Fibroblast of skin of abdomen (primary cell): ENCODE measurements at regions not wholly inside any gene's neighbourhood (a gene's known extent, or its start where the extent isn't known, plus 50 kb on each side); places are given as distances from the start of the nearest gene placed in this dataset.
"Not testable (repeated sequence)": the region's sequence is repeated elsewhere in the genome, so short reads cannot be mapped to it uniquely, and the experiment has no call there.

ENCODE experiments used
- DNase-seq: peaks from one replicate; pipeline ENCODE4 v3.0.0-alpha.2; 2013

- DNase-seq, result no peak
Observed at GRCh38 chr14:104305511-104306449, 167.4 kb downstream of the KIF26A start.

- no peak for DNase-seq
Observed at GRCh38 chr14:104306450-104307040, 168.2 kb downstream of the KIF26A start.

- DNase-seq, result no peak
Observed at GRCh38 chr14:104307246-104307626, 168.8 kb downstream of the KIF26A start.

- DNase-seq, result no peak
Observed at GRCh38 chr14:104307627-104308401, 169.4 kb downstream of the KIF26A start.

GRCh38 chr14:104308534-104308933 is 170.1 kb downstream of the KIF26A start:
- not testable (repeated sequence) for DNase-seq

DNA sequence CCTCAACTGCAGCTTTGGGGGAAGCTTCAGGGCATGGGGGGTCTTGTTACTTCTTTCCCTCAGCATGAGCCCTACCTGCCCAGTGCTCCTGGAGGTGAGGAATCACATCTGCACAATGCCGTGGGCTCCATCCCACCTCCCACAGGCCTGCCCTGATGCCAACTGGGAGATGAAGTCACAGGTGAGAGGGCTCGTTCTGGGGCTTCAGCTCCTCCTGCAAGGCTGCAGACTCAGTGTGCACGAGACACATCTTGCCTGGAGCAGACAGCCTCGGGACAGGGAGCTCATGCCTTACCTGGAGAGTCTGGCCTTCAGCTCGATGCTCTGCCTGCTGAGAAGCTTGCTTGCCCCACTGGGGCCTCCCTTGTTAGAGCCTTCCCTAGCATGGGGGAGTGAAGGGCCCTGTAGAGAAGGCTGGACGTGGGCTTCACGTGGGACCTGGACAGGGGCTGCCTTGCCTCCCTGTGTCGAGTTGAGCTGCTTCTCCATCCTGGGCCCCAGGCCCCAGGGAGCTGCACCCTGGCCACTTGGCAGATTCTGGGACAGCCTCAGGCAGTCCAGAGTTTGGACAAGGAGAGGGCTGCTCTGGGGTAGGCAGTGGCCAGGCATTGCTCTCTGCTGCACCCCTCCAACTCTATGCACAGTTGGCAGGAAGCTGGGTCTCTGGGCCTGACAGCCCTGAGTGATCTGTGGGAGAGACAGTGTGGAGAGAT is 171.4 kb downstream of the KIF26A start:
- DNase-seq, result no peak

GRCh38 chr14:104311358-104311757 is 173.0 kb downstream of the KIF26A start:
- no peak for DNase-seq

- no peak for DNase-seq
Observed at GRCh38 chr14:104313674-104314073, 175.3 kb downstream of the KIF26A start.

GRCh38 chr14:104314251-104314941 is 176.0 kb downstream of the KIF26A start:
- DNase-seq, result no peak

DNA sequence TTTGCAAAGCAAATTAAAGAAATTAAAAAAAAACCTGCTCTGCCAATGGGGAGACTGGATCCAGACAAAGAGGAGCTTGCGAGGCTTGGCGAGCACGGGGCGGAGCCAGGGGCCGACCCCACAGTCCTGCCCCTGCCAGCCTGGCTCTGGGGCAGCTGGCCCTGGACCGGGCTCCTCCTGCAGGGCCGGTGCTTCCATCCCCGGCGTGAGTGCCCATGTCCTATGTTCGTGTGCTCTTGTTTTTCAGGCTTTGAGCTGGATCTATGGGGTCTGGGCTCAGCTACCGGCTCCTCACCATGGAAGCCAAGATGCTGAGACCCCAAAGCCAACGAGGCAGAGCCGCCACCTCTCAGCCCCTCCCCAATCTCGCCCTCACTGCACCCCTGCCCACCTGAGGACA is 176.8 kb downstream of the KIF26A start:
- DNase-seq, result no peak

DNA sequence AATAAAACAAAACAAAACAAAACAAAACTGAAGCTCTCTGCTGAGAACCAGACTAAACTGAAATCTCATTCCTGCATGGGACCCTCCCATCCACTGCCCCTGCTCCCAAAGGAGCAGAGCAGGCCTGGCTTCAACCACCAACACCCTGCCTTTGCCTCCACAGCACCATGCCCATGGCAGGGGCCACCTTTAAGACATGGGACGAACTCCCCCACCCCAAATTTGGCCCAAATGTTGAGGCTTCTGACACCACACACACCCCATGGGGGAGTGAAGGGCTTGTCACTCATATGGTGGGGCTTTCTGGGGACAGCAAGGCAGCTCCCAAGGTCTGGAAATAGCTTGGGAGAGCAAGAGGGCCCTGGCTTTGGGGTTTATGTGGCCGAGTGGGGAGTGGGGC is 177.2 kb downstream of the KIF26A start:
- no peak for DNase-seq

GRCh38 chr14:104316121-104316722 is 177.8 kb downstream of the KIF26A start:
- DNase-seq, result no peak

DNA sequence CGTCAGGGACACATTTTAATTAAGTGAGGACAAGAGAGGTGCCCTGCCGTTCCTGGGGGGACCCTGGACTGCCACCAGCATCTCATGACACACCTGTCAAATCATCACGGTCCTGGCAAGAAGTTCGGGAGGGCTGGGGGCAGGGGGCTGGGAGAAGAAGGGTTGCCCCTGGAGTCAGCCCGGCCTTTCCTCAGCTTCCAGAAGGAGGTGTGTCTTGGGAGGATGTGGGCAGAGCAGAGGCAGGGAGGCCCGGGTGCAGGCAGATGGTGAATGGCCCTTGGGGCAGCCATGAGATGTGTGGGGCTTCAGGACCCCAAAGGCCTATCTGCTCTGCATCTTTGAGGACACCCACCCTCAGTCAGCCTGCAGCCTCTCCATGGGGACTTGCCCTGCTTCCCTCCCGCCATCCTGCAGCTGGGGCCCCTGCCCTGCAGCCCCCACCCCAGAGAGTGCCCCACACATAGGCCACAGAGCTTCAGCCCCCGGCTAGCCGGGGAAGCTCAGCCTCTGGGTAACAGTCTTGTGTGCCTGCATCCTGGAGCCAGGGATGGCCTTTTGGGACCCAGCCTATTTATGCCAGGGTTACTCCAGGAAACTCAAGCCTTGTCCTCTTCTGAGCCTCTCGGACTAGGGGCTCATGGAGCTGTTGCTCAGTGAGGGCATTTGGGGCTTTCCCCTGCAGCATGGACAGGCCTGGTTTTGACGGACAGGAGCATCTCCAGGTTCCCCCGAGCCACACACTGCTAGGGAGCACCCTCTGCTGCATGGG is 178.5 kb downstream of the KIF26A start:
- no peak for DNase-seq

DNA sequence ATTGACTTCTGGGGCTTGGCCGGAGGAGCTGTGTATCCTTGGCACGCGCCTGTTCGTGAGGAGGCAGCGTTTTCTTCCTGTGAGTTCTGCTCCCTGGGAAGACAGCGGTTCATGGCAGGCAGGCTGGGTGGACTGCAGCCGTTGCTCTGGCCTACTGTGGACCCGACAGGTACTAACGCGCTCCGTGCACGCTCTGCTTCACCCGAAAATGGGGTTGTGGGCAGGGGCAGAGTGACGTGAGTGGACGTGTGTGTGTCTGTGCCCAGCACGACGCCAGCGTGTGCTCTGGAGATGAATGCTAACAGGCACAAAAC is 179.1 kb downstream of the KIF26A start:
- no peak for DNase-seq

GRCh38 chr14:104317975-104318557 is 179.7 kb downstream of the KIF26A start:
- no peak for DNase-seq

- DNase-seq, result no peak
Observed at GRCh38 chr14:104318558-104319490, 180.4 kb downstream of the KIF26A start.

DNA sequence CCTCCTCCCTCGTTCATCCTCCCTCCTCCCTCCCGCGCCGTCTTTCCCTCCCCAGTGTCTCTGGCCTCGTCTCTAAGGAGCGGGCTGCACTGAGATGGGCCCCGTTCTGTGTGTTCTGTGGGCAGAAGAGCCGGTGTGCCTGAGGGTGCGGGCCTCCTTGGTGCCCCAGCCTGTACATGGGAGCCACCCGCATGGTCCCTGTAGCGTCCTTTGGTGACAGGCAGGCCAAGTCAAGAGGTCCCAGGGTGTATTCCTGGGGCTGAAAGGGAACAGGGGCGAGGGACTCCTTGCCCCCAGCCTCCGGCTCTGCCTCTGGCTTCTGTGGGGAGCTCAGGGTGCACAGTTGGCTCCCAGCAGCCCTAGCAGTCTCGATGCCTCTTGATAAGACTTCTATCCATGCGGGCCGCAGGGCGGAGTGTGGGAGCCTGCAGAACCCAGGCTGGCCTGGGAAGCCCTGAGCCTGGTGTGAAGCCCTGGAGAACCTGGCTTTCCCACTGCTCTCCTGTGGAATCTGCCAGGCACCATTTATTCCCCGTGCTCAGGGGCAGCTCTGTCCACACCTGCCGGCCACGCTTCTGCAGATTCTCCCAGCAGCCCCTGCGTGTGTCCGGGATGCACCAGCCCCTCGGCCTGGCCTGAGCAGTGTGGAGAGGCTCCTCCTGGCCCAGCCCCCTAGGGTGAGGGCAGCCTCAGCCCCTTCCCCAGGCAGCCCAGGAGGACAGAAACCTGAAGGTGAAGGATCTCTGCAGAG is 181.3 kb downstream of the KIF26A start:
- no peak for DNase-seq

DNA sequence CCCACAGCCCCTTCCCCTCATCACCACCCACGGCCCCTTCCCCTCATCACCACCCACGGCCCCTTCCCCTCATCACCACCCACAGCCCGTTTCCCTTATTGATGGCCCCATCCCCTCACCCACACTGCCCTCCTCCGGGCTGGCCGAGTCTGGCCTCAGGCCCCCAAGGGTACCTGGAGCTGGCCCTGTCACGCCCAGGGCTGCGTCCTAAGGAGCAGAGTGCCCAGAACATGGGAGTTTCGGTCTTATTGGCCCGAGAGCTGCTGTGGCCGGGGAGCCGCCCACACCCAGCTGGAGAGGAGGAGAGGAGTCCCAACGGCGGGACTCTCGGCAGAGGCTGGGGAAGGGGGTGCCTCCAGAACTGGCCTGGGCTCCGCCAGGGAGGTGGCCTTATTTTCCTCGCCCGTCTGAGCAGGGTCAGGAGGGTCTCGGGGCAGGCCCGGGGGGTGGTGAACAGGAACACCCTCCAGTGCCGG is 182.3 kb downstream of the KIF26A start:
- DNase-seq, result no peak
